ENCODE measurements at regions not wholly inside any gene's neighbourhood (a gene's known extent, or its start where the extent isn't known, plus 50 kb on each side); places are given as distances from the start of the nearest gene placed in this dataset.
"Not testable (repeated sequence)": the region's sequence is repeated elsewhere in the genome, so short reads cannot be mapped to it uniquely, and the experiment has no call there.

GRCh38 chr16:29578898-29579297 lies 72.7 kb upstream of the NPIPB12 start:
- H3K27me3 Mint-ChIP-seq (ENCODE audit: low read depth); H3K4me3 Mint-ChIP-seq (ENCODE audit: unreplicated experiment); DNase-seq (ENCODE audit: low spot score); H3K27ac Mint-ChIP-seq (ENCODE audit: unreplicated experiment); H3K9me3 Mint-ChIP-seq (ENCODE audit: low read depth); H3K36me3 Mint-ChIP-seq (ENCODE audit: low read depth): not testable (repeated sequence)
- H3K4me1 Mint-ChIP-seq (ENCODE audit: low read depth) = peaks cover 19% of the 10 kb centered on the region

GRCh38 chr16:29581764-29582163 lies 75.6 kb upstream of the NPIPB12 start:
- H3K36me3 Mint-ChIP-seq (ENCODE audit: low read depth); H3K27me3 Mint-ChIP-seq (ENCODE audit: low read depth); DNase-seq (ENCODE audit: low spot score); H3K9me3 Mint-ChIP-seq (ENCODE audit: low read depth); H3K4me3 Mint-ChIP-seq (ENCODE audit: unreplicated experiment); H3K27ac Mint-ChIP-seq (ENCODE audit: unreplicated experiment): not testable (repeated sequence)
- H3K4me1 Mint-ChIP-seq (ENCODE audit: low read depth) = peaks cover 28% of the 10 kb centered on the region

- H3K9me3 Mint-ChIP-seq (ENCODE audit: low read depth); DNase-seq (ENCODE audit: low spot score); H3K27me3 Mint-ChIP-seq (ENCODE audit: low read depth); H3K4me1 Mint-ChIP-seq (ENCODE audit: low read depth); H3K4me3 Mint-ChIP-seq (ENCODE audit: unreplicated experiment); H3K27ac Mint-ChIP-seq (ENCODE audit: unreplicated experiment); H3K36me3 Mint-ChIP-seq (ENCODE audit: low read depth): not testable (repeated sequence)
Observed at GRCh38 chr16:29591919-29592318, 71.1 kb upstream of the SPN start.

GRCh38 chr16:29594269-29594925 lies 68.7 kb upstream of the SPN start:
- not testable (repeated sequence) for DNase-seq (ENCODE audit: low spot score); H3K36me3 Mint-ChIP-seq (ENCODE audit: low read depth); H3K4me1 Mint-ChIP-seq (ENCODE audit: low read depth); H3K9me3 Mint-ChIP-seq (ENCODE audit: low read depth); H3K27me3 Mint-ChIP-seq (ENCODE audit: low read depth)
- H3K4me3 Mint-ChIP-seq (ENCODE audit: unreplicated experiment) = peak overlapping the region; percentile 78
- H3K27ac Mint-ChIP-seq (ENCODE audit: unreplicated experiment) = peak overlapping the region; percentile 89

GRCh38 chr16:29594926-29595838 lies 67.9 kb upstream of the SPN start:
- peak; percentile 89 for DNase-seq (ENCODE audit: low spot score)
- not testable (repeated sequence) for H3K4me1 Mint-ChIP-seq (ENCODE audit: low read depth); H3K27me3 Mint-ChIP-seq (ENCODE audit: low read depth); H3K9me3 Mint-ChIP-seq (ENCODE audit: low read depth); H3K36me3 Mint-ChIP-seq (ENCODE audit: low read depth)
- H3K27ac Mint-ChIP-seq (ENCODE audit: unreplicated experiment) = peak overlapping the region; percentile 89
- peak overlapping the region; percentile 73 for H3K4me3 Mint-ChIP-seq (ENCODE audit: unreplicated experiment)

GRCh38 chr16:29597030-29597429 lies 66.0 kb upstream of the SPN start:
- DNase-seq (ENCODE audit: low spot score); H3K36me3 Mint-ChIP-seq (ENCODE audit: low read depth): not testable (repeated sequence)
- H3K4me1 Mint-ChIP-seq (ENCODE audit: low read depth) = peaks cover 19% of the 10 kb centered on the region

GRCh38 chr16:29600111-29601000 lies 62.7 kb upstream of the SPN start:
- not testable (repeated sequence) for H3K36me3 Mint-ChIP-seq (ENCODE audit: low read depth); H3K4me3 Mint-ChIP-seq (ENCODE audit: unreplicated experiment); DNase-seq (ENCODE audit: low spot score); H3K9me3 Mint-ChIP-seq (ENCODE audit: low read depth); H3K27me3 Mint-ChIP-seq (ENCODE audit: low read depth)
- Mint-ChIP-seq H3K4me1 (ENCODE audit: low read depth) (peaks cover 29% of the 10 kb centered on the region), H3K27ac (ENCODE audit: unreplicated experiment) (peak overlapping the region; percentile 41)

More at GRCh38 chr16:29597030-29597429, 66.0 kb upstream of the SPN start:
- not testable (repeated sequence) for H3K4me3 Mint-ChIP-seq (ENCODE audit: unreplicated experiment); H3K9me3 Mint-ChIP-seq (ENCODE audit: low read depth); H3K27me3 Mint-ChIP-seq (ENCODE audit: low read depth); H3K27ac Mint-ChIP-seq (ENCODE audit: unreplicated experiment)

GRCh38 chr16:29602247-29602625 lies 60.8 kb upstream of the SPN start:
- not testable (repeated sequence) for H3K4me3 Mint-ChIP-seq (ENCODE audit: unreplicated experiment)

GRCh38 chr16:29602683-29603088 lies 60.4 kb upstream of the SPN start:
- not testable (repeated sequence) for H3K36me3 Mint-ChIP-seq (ENCODE audit: low read depth); DNase-seq (ENCODE audit: low spot score); H3K9me3 Mint-ChIP-seq (ENCODE audit: low read depth); H3K27me3 Mint-ChIP-seq (ENCODE audit: low read depth); H3K4me3 Mint-ChIP-seq (ENCODE audit: unreplicated experiment)
- peaks cover 26% of the 10 kb centered on the region for H3K4me1 Mint-ChIP-seq (ENCODE audit: low read depth)
- peak overlapping the region; percentile 70 for H3K27ac Mint-ChIP-seq (ENCODE audit: unreplicated experiment)

More at GRCh38 chr16:29602247-29602625, 60.8 kb upstream of the SPN start:
- not testable (repeated sequence) for H3K36me3 Mint-ChIP-seq (ENCODE audit: low read depth); DNase-seq (ENCODE audit: low spot score); H3K9me3 Mint-ChIP-seq (ENCODE audit: low read depth); H3K27me3 Mint-ChIP-seq (ENCODE audit: low read depth)
- H3K27ac Mint-ChIP-seq (ENCODE audit: unreplicated experiment) = peak overlapping the region; percentile 85
- H3K4me1 Mint-ChIP-seq (ENCODE audit: low read depth) = peaks cover 26% of the 10 kb centered on the region

GRCh38 chr16:29604631-29605549 lies 58.2 kb upstream of the SPN start:
- H3K36me3 Mint-ChIP-seq (ENCODE audit: low read depth); H3K27me3 Mint-ChIP-seq (ENCODE audit: low read depth); H3K4me3 Mint-ChIP-seq (ENCODE audit: unreplicated experiment); DNase-seq (ENCODE audit: low spot score); H3K9me3 Mint-ChIP-seq (ENCODE audit: low read depth): not testable (repeated sequence)
- Mint-ChIP-seq H3K4me1 (ENCODE audit: low read depth) (peaks cover 26% of the 10 kb centered on the region), H3K27ac (ENCODE audit: unreplicated experiment) (peak overlapping the region; percentile 96)

- H3K4me3 Mint-ChIP-seq (ENCODE audit: unreplicated experiment); H3K9me3 Mint-ChIP-seq (ENCODE audit: low read depth); H3K27me3 Mint-ChIP-seq (ENCODE audit: low read depth); H3K27ac Mint-ChIP-seq (ENCODE audit: unreplicated experiment); H3K36me3 Mint-ChIP-seq (ENCODE audit: low read depth); DNase-seq (ENCODE audit: low spot score): not testable (repeated sequence)
- peaks cover 26% of the 10 kb centered on the region for H3K4me1 Mint-ChIP-seq (ENCODE audit: low read depth)
Observed at GRCh38 chr16:29605593-29606205, 57.3 kb upstream of the SPN start.

Data from chondrocyte (in vitro differentiated cells).